ENCODE measurements at regions not wholly inside any gene's neighbourhood (a gene's known extent, or its start where the extent isn't known, plus 50 kb on each side); places are given as distances from the start of the nearest gene placed in this dataset.

DNA sequence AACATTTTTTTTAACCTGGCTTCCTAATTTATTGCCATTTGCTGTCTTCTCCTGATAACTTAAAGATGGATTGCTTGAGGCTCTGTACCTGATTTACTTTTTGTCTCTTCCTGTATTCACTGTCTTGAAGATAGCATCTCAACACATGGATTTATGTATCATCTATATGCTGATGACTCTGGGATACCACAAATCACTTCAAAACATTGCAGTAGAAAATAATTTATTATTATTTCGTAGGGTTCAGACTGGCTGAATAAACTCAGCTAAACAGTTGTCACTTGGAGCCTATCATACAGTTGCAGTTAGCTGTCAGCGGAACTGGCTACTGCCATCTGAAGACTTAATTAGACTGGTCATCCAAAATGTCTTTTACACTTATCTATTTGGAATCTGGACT is 1025.2 kb upstream of the CDH18 start:
- no peak overlapping the region for H2AFZ ChIP-seq (ENCODE audit: low read length)
- DNase-seq (ENCODE audit: low spot score) (no peak), FAIRE-seq (no peak), ATAC-seq (no peak)
- no peaks in the 10 kb centered on the region for H3K4me1 ChIP-seq (ENCODE audit: insufficient read depth, low read length)
- H3K4me2 ChIP-seq (ENCODE audit: low read depth, low read length): no peak overlapping the region
- ChIA-PET CTCF (ENCODE audit: low intra/inter-chr PET ratio, low total read pairs) (no interaction called here), POLR2A (no interaction called here)
- WGBS (ENCODE audit: low lambda C conversion rate): 3% methylated on average over 2 of the region's 2 CpGs
- no peaks in the 10 kb centered on the region for H4K20me1 ChIP-seq (ENCODE audit: insufficient read depth, low read length)
- H3K4me3 ChIP-seq (replicated peaks in 1 of 3; ENCODE audit: insufficient read depth in 1 of 3, low read depth in 2 of 3, low read length in 3 of 3): no peak overlapping the region
- intact Hi-C loops (cut with micrococcal nuclease; ENCODE audit: unreplicated experiment): no loop called here
- H3K36me3 ChIP-seq (replicated peaks in 1 of 2; ENCODE audit: control insufficient read depth in 1 of 2, insufficient read depth in 2 of 2, low read length in 2 of 2): no peaks in the 10 kb centered on the region
- in situ Hi-C loops (cut with HindIII; ENCODE audit: extremely low pct_ligation_motif_present, low pct_unique_long_range_greater_than_20kb): no loop called here
- BruUV-seq (replicated peaks): no TSS peak
- peaks cover 61% of the 10 kb centered on the region for H3K9me3 ChIP-seq (ENCODE audit: low read length)
- H3K27me3 ChIP-seq (ENCODE audit: control insufficient read depth in 1 of 2, insufficient read depth in 2 of 2, low read length in 2 of 2): no peaks in the 10 kb centered on the region
- H3K9ac ChIP-seq (ENCODE audit: insufficient read depth, low read depth, low read length): no peak overlapping the region
- H3K79me2 ChIP-seq (ENCODE audit: insufficient read depth, low read length): no peaks in the 10 kb centered on the region
- H3K27ac ChIP-seq (ENCODE audit: extremely low read length, insufficient read depth, low read length): no peak overlapping the region
- TF ChIP-seq PPARG (CRISPR knock-in tag; conservative IDR thresholded peaks at IDR 0.05) (no peak), NRL (CRISPR knock-in tag; IDR thresholded peaks at IDR 0.05; ENCODE audit: borderline replicate concordance) (no peak), ZNF772 (CRISPR knock-in tag; IDR thresholded peaks at IDR 0.05) (no peak), GTF3A (CRISPR knock-in tag; conservative IDR thresholded peaks at IDR 0.05) (no peak), KMT2B (CRISPR knock-in tag; IDR thresholded peaks at IDR 0.05) (no peak), NFIC (IDR thresholded peaks at IDR 0.05; ENCODE audit: low read length) (no peak), NFE2L2 (IDR thresholded peaks at IDR 0.05; ENCODE audit: low read length) (no peak), FOXA3 (CRISPR knock-in tag; IDR thresholded peaks at IDR 0.05) (no peak), MAFG (CRISPR knock-in tag; IDR thresholded peaks at IDR 0.05) (no peak), ZBTB38 (CRISPR knock-in tag; IDR thresholded peaks at IDR 0.05) (no peak), ZNF788 (CRISPR knock-in tag; IDR thresholded peaks at IDR 0.05; ENCODE audit: borderline replicate concordance) (no peak), GLI4 (CRISPR knock-in tag; IDR thresholded peaks at IDR 0.05; ENCODE audit: borderline replicate concordance) (no peak)
- TF ChIP-seq, protein P1, sequence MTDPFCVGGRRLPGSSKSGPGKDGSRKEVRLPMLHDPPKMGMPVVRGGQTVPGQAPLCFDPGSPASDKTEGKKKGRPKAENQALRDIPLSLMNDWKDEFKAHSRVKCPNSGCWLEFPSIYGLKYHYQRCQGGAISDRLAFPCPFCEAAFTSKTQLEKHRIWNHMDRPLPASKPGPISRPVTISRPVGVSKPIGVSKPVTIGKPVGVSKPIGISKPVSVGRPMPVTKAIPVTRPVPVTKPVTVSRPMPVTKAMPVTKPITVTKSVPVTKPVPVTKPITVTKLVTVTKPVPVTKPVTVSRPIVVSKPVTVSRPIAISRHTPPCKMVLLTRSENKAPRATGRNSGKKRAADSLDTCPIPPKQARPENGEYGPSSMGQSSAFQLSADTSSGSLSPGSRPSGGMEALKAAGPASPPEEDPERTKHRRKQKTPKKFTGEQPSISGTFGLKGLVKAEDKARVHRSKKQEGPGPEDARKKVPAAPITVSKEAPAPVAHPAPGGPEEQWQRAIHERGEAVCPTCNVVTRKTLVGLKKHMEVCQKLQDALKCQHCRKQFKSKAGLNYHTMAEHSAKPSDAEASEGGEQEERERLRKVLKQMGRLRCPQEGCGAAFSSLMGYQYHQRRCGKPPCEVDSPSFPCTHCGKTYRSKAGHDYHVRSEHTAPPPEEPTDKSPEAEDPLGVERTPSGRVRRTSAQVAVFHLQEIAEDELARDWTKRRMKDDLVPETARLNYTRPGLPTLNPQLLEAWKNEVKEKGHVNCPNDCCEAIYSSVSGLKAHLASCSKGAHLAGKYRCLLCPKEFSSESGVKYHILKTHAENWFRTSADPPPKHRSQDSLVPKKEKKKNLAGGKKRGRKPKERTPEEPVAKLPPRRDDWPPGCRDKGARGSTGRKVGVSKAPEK (CRISPR knock-in tag; IDR thresholded peaks at IDR 0.05; ENCODE audit: borderline replicate concordance): no peak
- TF ChIP-seq, protein P2, sequence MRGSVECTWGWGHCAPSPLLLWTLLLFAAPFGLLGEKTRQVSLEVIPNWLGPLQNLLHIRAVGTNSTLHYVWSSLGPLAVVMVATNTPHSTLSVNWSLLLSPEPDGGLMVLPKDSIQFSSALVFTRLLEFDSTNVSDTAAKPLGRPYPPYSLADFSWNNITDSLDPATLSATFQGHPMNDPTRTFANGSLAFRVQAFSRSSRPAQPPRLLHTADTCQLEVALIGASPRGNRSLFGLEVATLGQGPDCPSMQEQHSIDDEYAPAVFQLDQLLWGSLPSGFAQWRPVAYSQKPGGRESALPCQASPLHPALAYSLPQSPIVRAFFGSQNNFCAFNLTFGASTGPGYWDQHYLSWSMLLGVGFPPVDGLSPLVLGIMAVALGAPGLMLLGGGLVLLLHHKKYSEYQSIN (CRISPR knock-in tag; IDR thresholded peaks at IDR 0.05; ENCODE audit: borderline replicate concordance): no peak
- TF ChIP-seq, protein P3, sequence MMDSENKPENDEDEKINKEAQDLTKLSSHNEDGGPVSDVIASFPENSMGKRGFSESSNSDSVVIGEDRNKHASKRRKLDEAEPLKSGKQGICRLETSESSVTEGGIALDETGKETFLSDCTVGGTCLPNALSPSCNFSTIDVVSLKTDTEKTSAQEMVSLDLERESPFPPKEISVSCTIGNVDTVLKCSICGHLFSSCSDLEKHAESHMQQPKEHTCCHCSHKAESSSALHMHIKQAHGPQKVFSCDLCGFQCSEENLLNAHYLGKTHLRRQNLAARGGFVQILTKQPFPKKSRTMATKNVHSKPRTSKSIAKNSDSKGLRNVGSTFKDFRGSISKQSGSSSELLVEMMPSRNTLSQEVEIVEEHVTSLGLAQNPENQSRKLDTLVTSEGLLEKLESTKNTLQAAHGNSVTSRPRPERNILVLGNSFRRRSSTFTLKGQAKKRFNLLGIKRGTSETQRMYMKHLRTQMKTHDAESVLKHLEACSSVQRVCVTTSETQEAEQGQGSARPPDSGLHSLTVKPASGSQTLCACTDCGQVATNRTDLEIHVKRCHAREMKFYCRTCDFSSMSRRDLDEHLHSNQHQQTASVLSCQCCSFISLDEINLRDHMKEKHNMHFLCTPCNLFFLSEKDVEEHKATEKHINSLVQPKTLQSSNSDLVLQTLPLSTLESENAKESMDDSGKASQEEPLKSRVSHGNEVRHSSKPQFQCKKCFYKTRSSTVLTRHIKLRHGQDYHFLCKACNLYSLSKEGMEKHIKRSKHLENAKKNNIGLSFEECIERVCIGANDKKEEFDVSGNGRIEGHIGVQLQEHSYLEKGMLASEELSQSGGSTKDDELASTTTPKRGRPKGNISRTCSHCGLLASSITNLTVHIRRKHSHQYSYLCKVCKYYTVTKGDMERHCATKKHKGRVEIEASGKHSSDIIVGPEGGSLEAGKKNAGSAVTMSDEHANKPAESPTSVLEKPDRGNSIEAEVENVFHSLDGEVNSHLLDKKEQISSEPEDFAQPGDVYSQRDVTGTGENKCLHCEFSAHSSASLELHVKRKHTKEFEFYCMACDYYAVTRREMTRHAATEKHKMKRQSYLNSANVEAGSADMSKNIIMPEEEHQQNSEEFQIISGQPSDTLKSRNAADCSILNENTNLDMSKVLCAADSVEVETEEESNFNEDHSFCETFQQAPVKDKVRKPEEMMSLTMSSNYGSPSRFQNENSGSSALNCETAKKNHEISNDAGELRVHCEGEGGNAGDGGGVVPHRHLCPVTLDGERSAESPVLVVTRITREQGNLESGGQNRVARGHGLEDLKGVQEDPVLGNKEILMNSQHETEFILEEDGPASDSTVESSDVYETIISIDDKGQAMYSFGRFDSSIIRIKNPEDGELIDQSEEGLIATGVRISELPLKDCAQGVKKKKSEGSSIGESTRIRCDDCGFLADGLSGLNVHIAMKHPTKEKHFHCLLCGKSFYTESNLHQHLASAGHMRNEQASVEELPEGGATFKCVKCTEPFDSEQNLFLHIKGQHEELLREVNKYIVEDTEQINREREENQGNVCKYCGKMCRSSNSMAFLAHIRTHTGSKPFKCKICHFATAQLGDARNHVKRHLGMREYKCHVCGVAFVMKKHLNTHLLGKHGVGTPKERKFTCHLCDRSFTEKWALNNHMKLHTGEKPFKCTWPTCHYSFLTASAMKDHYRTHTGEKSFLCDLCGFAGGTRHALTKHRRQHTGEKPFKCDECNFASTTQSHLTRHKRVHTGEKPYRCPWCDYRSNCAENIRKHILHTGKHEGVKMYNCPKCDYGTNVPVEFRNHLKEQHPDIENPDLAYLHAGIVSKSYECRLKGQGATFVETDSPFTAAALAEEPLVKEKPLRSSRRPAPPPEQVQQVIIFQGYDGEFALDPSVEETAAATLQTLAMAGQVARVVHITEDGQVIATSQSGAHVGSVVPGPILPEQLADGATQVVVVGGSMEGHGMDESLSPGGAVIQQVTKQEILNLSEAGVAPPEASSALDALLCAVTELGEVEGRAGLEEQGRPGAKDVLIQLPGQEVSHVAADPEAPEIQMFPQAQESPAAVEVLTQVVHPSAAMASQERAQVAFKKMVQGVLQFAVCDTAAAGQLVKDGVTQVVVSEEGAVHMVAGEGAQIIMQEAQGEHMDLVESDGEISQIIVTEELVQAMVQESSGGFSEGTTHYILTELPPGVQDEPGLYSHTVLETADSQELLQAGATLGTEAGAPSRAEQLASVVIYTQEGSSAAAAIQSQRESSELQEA (CRISPR knock-in tag; IDR thresholded peaks at IDR 0.05; ENCODE audit: not compliant biosample characterization): no peak
